ENCODE measurements at regions not wholly inside any gene's neighbourhood (a gene's known extent, or its start where the extent isn't known, plus 50 kb on each side); places are given as distances from the start of the nearest gene placed in this dataset.

GRCh38 chr1:22264464-22265341, 121.8 kb upstream of the WNT4 start:
- TF ChIP-seq KLF16 (CRISPR knock-in tag; IDR thresholded peaks at IDR 0.05) (no peak), TFE3 (CRISPR knock-in tag; IDR thresholded peaks at IDR 0.05) (no peak), CTCF (CRISPR knock-in tag; IDR thresholded peaks at IDR 0.05) (no peak), ZNF589 (CRISPR knock-in tag; conservative IDR thresholded peaks at IDR 0.05) (no peak), ZSCAN29 (CRISPR knock-in tag; conservative IDR thresholded peaks at IDR 0.05) (no peak), ZZZ3 (CRISPR knock-in tag; IDR thresholded peaks at IDR 0.05; ENCODE audit: borderline replicate concordance) (no peak)

All from HepG2 (cell line).